IMR-90 (cell line): ENCODE measurements at regions not wholly inside any gene's neighbourhood (a gene's known extent, or its start where the extent isn't known, plus 50 kb on each side); places are given as distances from the start of the nearest gene placed in this dataset.

ENCODE experiments used
- ATAC-seq: fragments of 200-7000 bp; cut with Tn5 transposase; 2 replicates; pipeline ENCODE4 v1.9.1; 2020; ENCODE audit warnings: low read depth, mild to moderate bottlenecking, moderate library complexity
- BruUV-seq: library from RNA; stranded (reverse); fragments of 400-500 nt; replicated peaks from 2 replicates; lab custom pipeline; 2021; lab: Mats Ljungman, UMichigan
- CTCF ChIA-PET: fragments of 300-600 bp; formaldehyde crosslinking; extraction: SDS; loops from one replicate; lab custom pipeline; 2021; ENCODE audit warnings: antibody characterized with exemption; lab: Yijun Ruan, JAX
- POLR2A ChIA-PET: fragments of 300-600 bp; sonication (Branson Sonifier 250); formaldehyde crosslinking; loops from one replicate; lab custom pipeline; 2022; ENCODE audit warnings: antibody characterized with exemption; ENCODE audit not compliant: unreplicated experiment; lab: Charles Lee
- DNase-seq: peaks from one replicate; pipeline ENCODE4 v3.0.0; 2013
- H2AFZ ChIP-seq: replicated peaks from 2 replicates; pipeline ENCODE3; 2013; ENCODE audit warnings: low read length, mild to moderate bottlenecking; ENCODE audit not compliant: poor library complexity
- H2AK5ac ChIP-seq: 2 replicates; pipeline ENCODE4 v1.6.1; 2013; ENCODE audit warnings: low read depth, low read length, inconsistent platforms
- H2AK9ac ChIP-seq: replicated peaks from 2 replicates; pipeline ENCODE3; 2013; ENCODE audit warnings: mild to moderate bottlenecking, low read depth, low read length, moderate library complexity; ENCODE audit not compliant: poor library complexity
- H2BK120ac ChIP-seq: 2 replicates; pipeline ENCODE4 v1.6.1; 2013; ENCODE audit warnings: low read depth, low read length, inconsistent platforms
- H2BK15ac ChIP-seq: 3 replicates; pipeline ENCODE4 v1.6.1; 2013; ENCODE audit warnings: low read depth, low read length, inconsistent platforms
- H2BK20ac ChIP-seq: 2 replicates; pipeline ENCODE4 v1.6.1; 2013; ENCODE audit warnings: low read depth, mild to moderate bottlenecking, inconsistent platforms, low read length, moderate library complexity
- H2BK5ac ChIP-seq: 2 replicates; pipeline ENCODE4 v1.6.1; 2013; ENCODE audit warnings: mild to moderate bottlenecking, low read depth, low read length, inconsistent platforms; ENCODE audit not compliant: poor library complexity, severe bottlenecking
- H3K14ac ChIP-seq: replicated peaks from 2 replicates; pipeline ENCODE4 v1.6.1; 2013; ENCODE audit warnings: low read depth, low read length, inconsistent platforms
- H3K18ac ChIP-seq: 2 replicates; pipeline ENCODE4 v1.6.1; 2013; ENCODE audit warnings: low read depth, low read length, control low read depth
- H3K23ac ChIP-seq: 2 replicates; pipeline ENCODE4 v1.6.1; 2013; ENCODE audit warnings: low read depth, low read length, inconsistent platforms
- H3K27ac ChIP-seq: 2 replicates; pipeline ENCODE4 v1.5.1; 2013; ENCODE audit warnings: mild to moderate bottlenecking, control low read depth, low read length; ENCODE audit not compliant: insufficient read depth
- H3K27me3 ChIP-seq: 2 replicates; pipeline ENCODE4 v1.6.1; 2013; ENCODE audit warnings: low read length; ENCODE audit not compliant: control insufficient read depth, insufficient read depth
- H3K36me3 ChIP-seq: 2 replicates; pipeline ENCODE4 v1.6.1; 2013; ENCODE audit warnings: low read length, mixed read lengths; ENCODE audit not compliant: control insufficient read depth, insufficient read depth
- H3K4ac ChIP-seq: 2 replicates; pipeline ENCODE4 v1.6.1; 2013; ENCODE audit warnings: low read depth, low read length, inconsistent platforms
- H3K4me1 ChIP-seq: 2 replicates; pipeline ENCODE4 v1.6.1; 2013; ENCODE audit warnings: low read length, mixed read lengths; ENCODE audit not compliant: control insufficient read depth, insufficient read depth
- H3K4me2 ChIP-seq: 2 replicates; pipeline ENCODE4 v1.6.1; 2013; ENCODE audit warnings: low read depth, mild to moderate bottlenecking, control low read depth, low read length, moderate library complexity
- H3K4me3 ChIP-seq: 2 replicates; pipeline ENCODE4 v1.5.1; 2013; ENCODE audit warnings: low read depth, mild to moderate bottlenecking, control low read depth, low read length, moderate library complexity; ENCODE audit not compliant: insufficient read depth
- H3K56ac ChIP-seq: 2 replicates; pipeline ENCODE4 v1.6.1; 2013; ENCODE audit warnings: low read length, inconsistent platforms; ENCODE audit not compliant: insufficient read depth; ENCODE audit errors: extremely low read depth
- H3K79me1 ChIP-seq, 2 experiments: 2 replicates each; pipeline ENCODE4 v1.6.1; 2013; ENCODE audit warnings: low read length in 2 of 2, inconsistent platforms in 1 of 2, low read depth in 1 of 2
- H3K9ac ChIP-seq: 2 replicates; pipeline ENCODE4 v1.6.1; 2013; ENCODE audit warnings: low read depth, low read length, control low read depth
- H3K9me1 ChIP-seq: 2 replicates; pipeline ENCODE4 v1.6.1; 2013; ENCODE audit warnings: low read length, inconsistent platforms; ENCODE audit not compliant: insufficient read depth
- H3K9me3 ChIP-seq: 2 replicates; pipeline ENCODE4 v1.6.1; 2013; ENCODE audit warnings: low read length; ENCODE audit not compliant: control insufficient read depth, insufficient read depth
- H4K20me1 ChIP-seq: 2 replicates; pipeline ENCODE4 v1.6.1; 2013; ENCODE audit warnings: low read length, inconsistent platforms; ENCODE audit not compliant: insufficient read depth
- H4K5ac ChIP-seq: 2 replicates; pipeline ENCODE4 v1.6.1; 2013; ENCODE audit warnings: mild to moderate bottlenecking, low read depth, low read length, control low read depth
- H4K8ac ChIP-seq, 2 experiments: 2 replicates each; pipeline ENCODE4 v1.6.1; 2013; ENCODE audit warnings: low read depth in 2 of 2, low read length in 2 of 2, control low read depth in 1 of 2, inconsistent platforms in 1 of 2
- H4K91ac ChIP-seq: 2 replicates; pipeline ENCODE4 v1.6.1; 2013; ENCODE audit warnings: low read depth, low read length, inconsistent platforms; ENCODE audit not compliant: insufficient read depth
- BHLHE40 ChIP-seq: fragments of 150-350 bp; IDR thresholded peaks from 2 replicates; pipeline ENCODE4 v1.6.1; 2016; ENCODE audit warnings: mild to moderate bottlenecking, low read depth, low read length
- CEBPB ChIP-seq: IDR thresholded peaks from 2 replicates; pipeline ENCODE4 v1.6.1; 2012; ENCODE audit warnings: low read depth, low read length, improper control_type of control experiment
- CHD1 ChIP-seq: IDR thresholded peaks from 2 replicates; pipeline ENCODE4 v1.6.1; 2012; ENCODE audit warnings: low read depth, low read length, improper control_type of control experiment
- CTCF ChIP-seq: conservative IDR thresholded peaks from 2 replicates; pipeline ENCODE4 v1.5.1; 2012; ENCODE audit warnings: mild to moderate bottlenecking, low read depth, low read length, improper control_type of control experiment
- ELK1 ChIP-seq: fragments of 150-350 bp; IDR thresholded peaks from 2 replicates; pipeline ENCODE4 v1.6.1; 2016; ENCODE audit warnings: low read depth, mild to moderate bottlenecking, low read length, moderate library complexity, borderline replicate concordance
- FOS ChIP-seq: fragments of 150-350 bp; IDR thresholded peaks from 2 replicates; pipeline ENCODE4 v1.6.1; 2016; ENCODE audit warnings: low read depth, low read length
- MAFK ChIP-seq: IDR thresholded peaks from 2 replicates; pipeline ENCODE4 v1.6.1; 2012; ENCODE audit warnings: low read depth, low read length, improper control_type of control experiment
- MAZ ChIP-seq: IDR thresholded peaks from 2 replicates; pipeline ENCODE4 v1.6.1; 2012; ENCODE audit warnings: low read depth, mild to moderate bottlenecking, low read length, improper control_type of control experiment, moderate library complexity, borderline replicate concordance
- MXI1 ChIP-seq: IDR thresholded peaks from 2 replicates; pipeline ENCODE4 v1.6.1; 2012; ENCODE audit warnings: low read depth, mild to moderate bottlenecking, low read length, moderate library complexity, borderline replicate concordance
- NFE2L2 ChIP-seq: fragments of 150-350 bp; IDR thresholded peaks from 2 replicates; pipeline ENCODE4 v1.6.1; 2016; ENCODE audit warnings: low read depth, mild to moderate bottlenecking, low read length
- POLR2A ChIP-seq: IDR thresholded peaks from 2 replicates; pipeline ENCODE4 v1.6.1; 2012; ENCODE audit warnings: mild to moderate bottlenecking, low read depth, low read length
- RAD21 ChIP-seq: IDR thresholded peaks from 2 replicates; pipeline ENCODE4 v1.6.1; 2012; ENCODE audit warnings: low read length, improper control_type of control experiment
- RCOR1 ChIP-seq: IDR thresholded peaks from 2 replicates; pipeline ENCODE4 v1.6.1; 2012; ENCODE audit warnings: mild to moderate bottlenecking, low read length, improper control_type of control experiment; ENCODE audit not compliant: insufficient replicate concordance
- RFX5 ChIP-seq: IDR thresholded peaks from 2 replicates; pipeline ENCODE4 v1.8.0; 2012; ENCODE audit warnings: low read depth, mild to moderate bottlenecking, low read length, moderate library complexity
- SMC3 ChIP-seq: fragments of 150-350 bp; IDR thresholded peaks from 2 replicates; pipeline ENCODE4 v1.6.1; 2016; ENCODE audit warnings: low read depth, mild to moderate bottlenecking, antibody characterized with exemption, low read length, moderate library complexity
- USF2 ChIP-seq: fragments of 150-350 bp; IDR thresholded peaks from 2 replicates; pipeline ENCODE4 v1.6.1; 2017; ENCODE audit warnings: mild to moderate bottlenecking, antibody characterized with exemption, low read length, low read depth
- WGBS, 2 experiments: methylation state at CpG; one replicate each; pipeline versions ENCODE4 v1.1.5 to v1.1.7; 2013; ENCODE audit warnings: missing lambda C conversion rate in 2 of 2; ENCODE audit not compliant: insufficient read length in 1 of 2; ENCODE audit errors: extremely low coverage in 2 of 2; 5-methylcytosine and 5-hydroxymethylcytosine counted together
- dilution Hi-C: fragments of 300-500 bp; cut with HindIII; formaldehyde crosslinking; loops from one replicate; pipeline ENCODE4 v1.14.3; 2018; ENCODE audit warnings: low sequenced_read_pairs; ENCODE audit not compliant: unreplicated experiment
- in situ Hi-C: fragments of 300-500 bp; cut with MboI; formaldehyde crosslinking; loops from 3 replicates; pipeline ENCODE4 v1.14.3; 2019; ENCODE audit warnings: low sequenced_read_pairs, inconsistent platforms, mixed read lengths
- intact Hi-C: fragments of 100-400 bp; cut with micrococcal nuclease; formaldehyde crosslinking; loops from 2 replicates; pipeline ENCODE4 v1.10.0; 2022

- dilution Hi-C loops: no loop called here
- no CpG with 5 or more reads among the region's 7 CpGs for WGBS, 2 experiments
- ChIA-PET CTCF (interaction anchor here (0.5 to 0.8 kb wide), 3 partner anchors 59 to 935 kb away, joined by 3 read pairs; no protein-coding TSS in a partner anchor), POLR2A (no interaction called here)
- H2BK20ac ChIP-seq: no peak overlapping the region
- peaks cover 2% of the 10 kb centered on the region; the same call in 1 of the 2 replicates for H3K27me3 ChIP-seq
- H4K20me1 ChIP-seq: no peaks in the 10 kb centered on the region
- no peak overlapping the region for H3K4me2 ChIP-seq
- H2AFZ ChIP-seq: no peak overlapping the region
- no peaks in the 10 kb centered on the region for H3K36me3 ChIP-seq
- no peak overlapping the region for H3K4ac ChIP-seq
- no peaks in the 10 kb centered on the region for H3K9me1 ChIP-seq
- H3K56ac ChIP-seq: no peak overlapping the region
- DNase-seq (no peak), ATAC-seq (no peak)
- no peak overlapping the region for H3K9ac ChIP-seq
- intact Hi-C loops: loop anchor here (5.0 to 10.0 kb wide), 3 partner anchors 161 to 956 kb away; no protein-coding TSS in a partner anchor
- no peaks in the 10 kb centered on the region for H3K9me3 ChIP-seq
- no peak overlapping the region for H4K91ac ChIP-seq
- BruUV-seq: no TSS peak
- no peak overlapping the region for H4K5ac ChIP-seq
- no peak overlapping the region for H2AK9ac ChIP-seq
- peaks cover 3% of the 10 kb centered on the region for H3K4me1 ChIP-seq
- H4K8ac ChIP-seq: no peak overlapping the region
- H2BK5ac ChIP-seq: no peak overlapping the region
- no peak overlapping the region for H2BK120ac ChIP-seq
- H3K14ac ChIP-seq: no peak overlapping the region
- in situ Hi-C loops: no loop called here
- no peak overlapping the region for H2BK15ac ChIP-seq
- no peak overlapping the region for H3K23ac ChIP-seq
- no peak overlapping the region for H3K27ac ChIP-seq
- no peak overlapping the region for H3K18ac ChIP-seq
- no peaks in the 10 kb centered on the region for H3K79me1 ChIP-seq
- H3K4me3 ChIP-seq: no peak overlapping the region
- H2AK5ac ChIP-seq: no peak overlapping the region
- TF ChIP-seq MAFK (no peak), MAZ (no peak), POLR2A (no peak), CTCF (no peak), CHD1 (no peak), NFE2L2 (no peak), USF2 (no peak), RCOR1 (no peak), BHLHE40 (no peak), MXI1 (no peak), RFX5 (no peak), ELK1 (no peak), RAD21 (no peak), CEBPB (no peak), SMC3 (no peak), FOS (no peak)
These were observed 139.3 kb upstream of the FBXL17 start for GRCh38 chr5:108521011-108521700.
